ENCODE measurements at regions not wholly inside any gene's neighbourhood (a gene's known extent, or its start where the extent isn't known, plus 50 kb on each side); places are given as distances from the start of the nearest gene placed in this dataset.

DNA sequence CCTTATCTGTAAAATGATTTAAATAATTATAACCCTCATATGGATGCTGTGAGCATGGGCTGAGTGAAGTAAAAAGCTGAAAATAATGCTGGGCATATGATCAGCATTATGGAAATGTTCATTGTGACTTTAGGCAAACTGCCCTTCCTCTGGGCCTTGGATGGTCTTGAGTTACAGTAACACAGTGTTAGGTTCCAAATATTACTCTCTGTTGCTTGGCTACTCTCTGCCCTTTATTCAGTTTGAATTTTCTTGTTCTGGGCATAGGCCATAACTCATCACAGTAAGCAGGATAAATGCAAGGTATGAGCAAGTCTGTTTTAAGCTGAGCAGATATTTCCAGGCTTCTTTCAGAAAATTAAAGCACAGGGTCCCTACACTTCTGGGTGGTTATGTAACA is 868.0 kb downstream of the KCNMA1 start (continued):
- TF ChIP-seq, protein P1, sequence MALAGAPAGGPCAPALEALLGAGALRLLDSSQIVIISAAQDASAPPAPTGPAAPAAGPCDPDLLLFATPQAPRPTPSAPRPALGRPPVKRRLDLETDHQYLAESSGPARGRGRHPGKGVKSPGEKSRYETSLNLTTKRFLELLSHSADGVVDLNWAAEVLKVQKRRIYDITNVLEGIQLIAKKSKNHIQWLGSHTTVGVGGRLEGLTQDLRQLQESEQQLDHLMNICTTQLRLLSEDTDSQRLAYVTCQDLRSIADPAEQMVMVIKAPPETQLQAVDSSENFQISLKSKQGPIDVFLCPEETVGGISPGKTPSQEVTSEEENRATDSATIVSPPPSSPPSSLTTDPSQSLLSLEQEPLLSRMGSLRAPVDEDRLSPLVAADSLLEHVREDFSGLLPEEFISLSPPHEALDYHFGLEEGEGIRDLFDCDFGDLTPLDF (CRISPR knock-in tag; IDR thresholded peaks at IDR 0.05), result no peak
- TF ChIP-seq SP1 (CRISPR knock-in tag; conservative IDR thresholded peaks at IDR 0.05) (no peak), ZNF219 (CRISPR knock-in tag; IDR thresholded peaks at IDR 0.05; ENCODE audit: borderline replicate concordance) (no peak), SOX15 (CRISPR knock-in tag; IDR thresholded peaks at IDR 0.05) (no peak), ZNF423 (CRISPR knock-in tag; IDR thresholded peaks at IDR 0.05) (no peak), NFE2L1 (CRISPR knock-in tag; IDR thresholded peaks at IDR 0.05) (no peak), RELA (CRISPR knock-in tag; IDR thresholded peaks at IDR 0.05; ENCODE audit: borderline replicate concordance) (no peak), TP53 (CRISPR knock-in tag; IDR thresholded peaks at IDR 0.05) (no peak)
- TF ChIP-seq, protein P2, sequence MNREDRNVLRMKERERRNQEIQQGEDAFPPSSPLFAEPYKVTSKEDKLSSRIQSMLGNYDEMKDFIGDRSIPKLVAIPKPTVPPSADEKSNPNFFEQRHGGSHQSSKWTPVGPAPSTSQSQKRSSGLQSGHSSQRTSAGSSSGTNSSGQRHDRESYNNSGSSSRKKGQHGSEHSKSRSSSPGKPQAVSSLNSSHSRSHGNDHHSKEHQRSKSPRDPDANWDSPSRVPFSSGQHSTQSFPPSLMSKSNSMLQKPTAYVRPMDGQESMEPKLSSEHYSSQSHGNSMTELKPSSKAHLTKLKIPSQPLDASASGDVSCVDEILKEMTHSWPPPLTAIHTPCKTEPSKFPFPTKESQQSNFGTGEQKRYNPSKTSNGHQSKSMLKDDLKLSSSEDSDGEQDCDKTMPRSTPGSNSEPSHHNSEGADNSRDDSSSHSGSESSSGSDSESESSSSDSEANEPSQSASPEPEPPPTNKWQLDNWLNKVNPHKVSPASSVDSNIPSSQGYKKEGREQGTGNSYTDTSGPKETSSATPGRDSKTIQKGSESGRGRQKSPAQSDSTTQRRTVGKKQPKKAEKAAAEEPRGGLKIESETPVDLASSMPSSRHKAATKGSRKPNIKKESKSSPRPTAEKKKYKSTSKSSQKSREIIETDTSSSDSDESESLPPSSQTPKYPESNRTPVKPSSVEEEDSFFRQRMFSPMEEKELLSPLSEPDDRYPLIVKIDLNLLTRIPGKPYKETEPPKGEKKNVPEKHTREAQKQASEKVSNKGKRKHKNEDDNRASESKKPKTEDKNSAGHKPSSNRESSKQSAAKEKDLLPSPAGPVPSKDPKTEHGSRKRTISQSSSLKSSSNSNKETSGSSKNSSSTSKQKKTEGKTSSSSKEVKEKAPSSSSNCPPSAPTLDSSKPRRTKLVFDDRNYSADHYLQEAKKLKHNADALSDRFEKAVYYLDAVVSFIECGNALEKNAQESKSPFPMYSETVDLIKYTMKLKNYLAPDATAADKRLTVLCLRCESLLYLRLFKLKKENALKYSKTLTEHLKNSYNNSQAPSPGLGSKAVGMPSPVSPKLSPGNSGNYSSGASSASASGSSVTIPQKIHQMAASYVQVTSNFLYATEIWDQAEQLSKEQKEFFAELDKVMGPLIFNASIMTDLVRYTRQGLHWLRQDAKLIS (CRISPR knock-in tag; IDR thresholded peaks at IDR 0.05; ENCODE audit: borderline replicate concordance), result no peak

DNA sequence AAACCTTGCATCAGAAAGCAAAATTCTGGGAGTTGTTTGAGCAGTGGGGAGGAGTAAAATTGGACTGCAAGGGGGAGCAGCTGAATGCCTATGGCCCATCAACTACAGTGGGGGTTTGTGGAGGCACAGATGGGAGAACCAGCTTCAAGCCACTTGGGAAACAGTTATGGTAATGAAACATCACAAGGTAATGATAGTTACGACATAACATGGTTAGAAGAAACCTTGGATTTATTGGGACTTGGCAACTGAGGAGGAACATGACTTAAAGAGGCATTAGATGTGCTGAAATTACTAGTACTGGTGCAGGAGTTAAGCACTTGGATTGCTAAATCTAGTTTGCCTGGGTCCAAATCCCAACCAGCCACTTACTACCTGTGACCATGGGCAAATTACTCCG is 868.4 kb downstream of the KCNMA1 start:
- no peak for DNase-seq (ENCODE audit: low spot score)
- ChIA-PET CTCF (no interaction called here), POLR2A (no interaction called here)
- H3K36me3 Mint-ChIP-seq, result peaks cover 7% of the 10 kb centered on the region
- H3K27me3 Mint-ChIP-seq (ENCODE audit: low read depth), result no peaks in the 10 kb centered on the region
- peaks cover 7% of the 10 kb centered on the region for H3K9me3 Mint-ChIP-seq
- H3K4me3 Mint-ChIP-seq, result no peak overlapping the region
- ATAC-seq, result no peak
- no peak overlapping the region for H3K27ac Mint-ChIP-seq
- no peaks in the 10 kb centered on the region for H3K4me1 Mint-ChIP-seq
- TF ChIP-seq, protein P3, sequence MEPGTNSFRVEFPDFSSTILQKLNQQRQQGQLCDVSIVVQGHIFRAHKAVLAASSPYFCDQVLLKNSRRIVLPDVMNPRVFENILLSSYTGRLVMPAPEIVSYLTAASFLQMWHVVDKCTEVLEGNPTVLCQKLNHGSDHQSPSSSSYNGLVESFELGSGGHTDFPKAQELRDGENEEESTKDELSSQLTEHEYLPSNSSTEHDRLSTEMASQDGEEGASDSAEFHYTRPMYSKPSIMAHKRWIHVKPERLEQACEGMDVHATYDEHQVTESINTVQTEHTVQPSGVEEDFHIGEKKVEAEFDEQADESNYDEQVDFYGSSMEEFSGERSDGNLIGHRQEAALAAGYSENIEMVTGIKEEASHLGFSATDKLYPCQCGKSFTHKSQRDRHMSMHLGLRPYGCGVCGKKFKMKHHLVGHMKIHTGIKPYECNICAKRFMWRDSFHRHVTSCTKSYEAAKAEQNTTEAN (CRISPR knock-in tag; IDR thresholded peaks at IDR 0.05), result no peak
- TF ChIP-seq, protein P4, sequence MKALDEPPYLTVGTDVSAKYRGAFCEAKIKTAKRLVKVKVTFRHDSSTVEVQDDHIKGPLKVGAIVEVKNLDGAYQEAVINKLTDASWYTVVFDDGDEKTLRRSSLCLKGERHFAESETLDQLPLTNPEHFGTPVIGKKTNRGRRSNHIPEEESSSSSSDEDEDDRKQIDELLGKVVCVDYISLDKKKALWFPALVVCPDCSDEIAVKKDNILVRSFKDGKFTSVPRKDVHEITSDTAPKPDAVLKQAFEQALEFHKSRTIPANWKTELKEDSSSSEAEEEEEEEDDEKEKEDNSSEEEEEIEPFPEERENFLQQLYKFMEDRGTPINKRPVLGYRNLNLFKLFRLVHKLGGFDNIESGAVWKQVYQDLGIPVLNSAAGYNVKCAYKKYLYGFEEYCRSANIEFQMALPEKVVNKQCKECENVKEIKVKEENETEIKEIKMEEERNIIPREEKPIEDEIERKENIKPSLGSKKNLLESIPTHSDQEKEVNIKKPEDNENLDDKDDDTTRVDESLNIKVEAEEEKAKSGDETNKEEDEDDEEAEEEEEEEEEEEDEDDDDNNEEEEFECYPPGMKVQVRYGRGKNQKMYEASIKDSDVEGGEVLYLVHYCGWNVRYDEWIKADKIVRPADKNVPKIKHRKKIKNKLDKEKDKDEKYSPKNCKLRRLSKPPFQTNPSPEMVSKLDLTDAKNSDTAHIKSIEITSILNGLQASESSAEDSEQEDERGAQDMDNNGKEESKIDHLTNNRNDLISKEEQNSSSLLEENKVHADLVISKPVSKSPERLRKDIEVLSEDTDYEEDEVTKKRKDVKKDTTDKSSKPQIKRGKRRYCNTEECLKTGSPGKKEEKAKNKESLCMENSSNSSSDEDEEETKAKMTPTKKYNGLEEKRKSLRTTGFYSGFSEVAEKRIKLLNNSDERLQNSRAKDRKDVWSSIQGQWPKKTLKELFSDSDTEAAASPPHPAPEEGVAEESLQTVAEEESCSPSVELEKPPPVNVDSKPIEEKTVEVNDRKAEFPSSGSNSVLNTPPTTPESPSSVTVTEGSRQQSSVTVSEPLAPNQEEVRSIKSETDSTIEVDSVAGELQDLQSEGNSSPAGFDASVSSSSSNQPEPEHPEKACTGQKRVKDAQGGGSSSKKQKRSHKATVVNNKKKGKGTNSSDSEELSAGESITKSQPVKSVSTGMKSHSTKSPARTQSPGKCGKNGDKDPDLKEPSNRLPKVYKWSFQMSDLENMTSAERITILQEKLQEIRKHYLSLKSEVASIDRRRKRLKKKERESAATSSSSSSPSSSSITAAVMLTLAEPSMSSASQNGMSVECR (CRISPR knock-in tag; IDR thresholded peaks at IDR 0.05; ENCODE audit: borderline replicate concordance), result no peak
- no peak for TF ChIP-seq GABPB1 (CRISPR knock-in tag; IDR thresholded peaks at IDR 0.05)
- TF ChIP-seq, protein P5, sequence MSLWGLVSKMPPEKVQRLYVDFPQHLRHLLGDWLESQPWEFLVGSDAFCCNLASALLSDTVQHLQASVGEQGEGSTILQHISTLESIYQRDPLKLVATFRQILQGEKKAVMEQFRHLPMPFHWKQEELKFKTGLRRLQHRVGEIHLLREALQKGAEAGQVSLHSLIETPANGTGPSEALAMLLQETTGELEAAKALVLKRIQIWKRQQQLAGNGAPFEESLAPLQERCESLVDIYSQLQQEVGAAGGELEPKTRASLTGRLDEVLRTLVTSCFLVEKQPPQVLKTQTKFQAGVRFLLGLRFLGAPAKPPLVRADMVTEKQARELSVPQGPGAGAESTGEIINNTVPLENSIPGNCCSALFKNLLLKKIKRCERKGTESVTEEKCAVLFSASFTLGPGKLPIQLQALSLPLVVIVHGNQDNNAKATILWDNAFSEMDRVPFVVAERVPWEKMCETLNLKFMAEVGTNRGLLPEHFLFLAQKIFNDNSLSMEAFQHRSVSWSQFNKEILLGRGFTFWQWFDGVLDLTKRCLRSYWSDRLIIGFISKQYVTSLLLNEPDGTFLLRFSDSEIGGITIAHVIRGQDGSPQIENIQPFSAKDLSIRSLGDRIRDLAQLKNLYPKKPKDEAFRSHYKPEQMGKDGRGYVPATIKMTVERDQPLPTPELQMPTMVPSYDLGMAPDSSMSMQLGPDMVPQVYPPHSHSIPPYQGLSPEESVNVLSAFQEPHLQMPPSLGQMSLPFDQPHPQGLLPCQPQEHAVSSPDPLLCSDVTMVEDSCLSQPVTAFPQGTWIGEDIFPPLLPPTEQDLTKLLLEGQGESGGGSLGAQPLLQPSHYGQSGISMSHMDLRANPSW (CRISPR knock-in tag; conservative IDR thresholded peaks at IDR 0.05; ENCODE audit: low read depth), result no peak
- no peak for TF ChIP-seq SMAD4 (CRISPR knock-in tag; IDR thresholded peaks at IDR 0.05)
- TF ChIP-seq, protein P6, sequence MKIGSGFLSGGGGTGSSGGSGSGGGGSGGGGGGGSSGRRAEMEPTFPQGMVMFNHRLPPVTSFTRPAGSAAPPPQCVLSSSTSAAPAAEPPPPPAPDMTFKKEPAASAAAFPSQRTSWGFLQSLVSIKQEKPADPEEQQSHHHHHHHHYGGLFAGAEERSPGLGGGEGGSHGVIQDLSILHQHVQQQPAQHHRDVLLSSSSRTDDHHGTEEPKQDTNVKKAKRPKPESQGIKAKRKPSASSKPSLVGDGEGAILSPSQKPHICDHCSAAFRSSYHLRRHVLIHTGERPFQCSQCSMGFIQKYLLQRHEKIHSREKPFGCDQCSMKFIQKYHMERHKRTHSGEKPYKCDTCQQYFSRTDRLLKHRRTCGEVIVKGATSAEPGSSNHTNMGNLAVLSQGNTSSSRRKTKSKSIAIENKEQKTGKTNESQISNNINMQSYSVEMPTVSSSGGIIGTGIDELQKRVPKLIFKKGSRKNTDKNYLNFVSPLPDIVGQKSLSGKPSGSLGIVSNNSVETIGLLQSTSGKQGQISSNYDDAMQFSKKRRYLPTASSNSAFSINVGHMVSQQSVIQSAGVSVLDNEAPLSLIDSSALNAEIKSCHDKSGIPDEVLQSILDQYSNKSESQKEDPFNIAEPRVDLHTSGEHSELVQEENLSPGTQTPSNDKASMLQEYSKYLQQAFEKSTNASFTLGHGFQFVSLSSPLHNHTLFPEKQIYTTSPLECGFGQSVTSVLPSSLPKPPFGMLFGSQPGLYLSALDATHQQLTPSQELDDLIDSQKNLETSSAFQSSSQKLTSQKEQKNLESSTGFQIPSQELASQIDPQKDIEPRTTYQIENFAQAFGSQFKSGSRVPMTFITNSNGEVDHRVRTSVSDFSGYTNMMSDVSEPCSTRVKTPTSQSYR (CRISPR knock-in tag; IDR thresholded peaks at IDR 0.05), result no peak
- TF ChIP-seq, protein P7, sequence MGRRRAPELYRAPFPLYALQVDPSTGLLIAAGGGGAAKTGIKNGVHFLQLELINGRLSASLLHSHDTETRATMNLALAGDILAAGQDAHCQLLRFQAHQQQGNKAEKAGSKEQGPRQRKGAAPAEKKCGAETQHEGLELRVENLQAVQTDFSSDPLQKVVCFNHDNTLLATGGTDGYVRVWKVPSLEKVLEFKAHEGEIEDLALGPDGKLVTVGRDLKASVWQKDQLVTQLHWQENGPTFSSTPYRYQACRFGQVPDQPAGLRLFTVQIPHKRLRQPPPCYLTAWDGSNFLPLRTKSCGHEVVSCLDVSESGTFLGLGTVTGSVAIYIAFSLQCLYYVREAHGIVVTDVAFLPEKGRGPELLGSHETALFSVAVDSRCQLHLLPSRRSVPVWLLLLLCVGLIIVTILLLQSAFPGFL (CRISPR knock-in tag; IDR thresholded peaks at IDR 0.05; ENCODE audit: borderline replicate concordance), result no peak
- TF ChIP-seq, protein P8, sequence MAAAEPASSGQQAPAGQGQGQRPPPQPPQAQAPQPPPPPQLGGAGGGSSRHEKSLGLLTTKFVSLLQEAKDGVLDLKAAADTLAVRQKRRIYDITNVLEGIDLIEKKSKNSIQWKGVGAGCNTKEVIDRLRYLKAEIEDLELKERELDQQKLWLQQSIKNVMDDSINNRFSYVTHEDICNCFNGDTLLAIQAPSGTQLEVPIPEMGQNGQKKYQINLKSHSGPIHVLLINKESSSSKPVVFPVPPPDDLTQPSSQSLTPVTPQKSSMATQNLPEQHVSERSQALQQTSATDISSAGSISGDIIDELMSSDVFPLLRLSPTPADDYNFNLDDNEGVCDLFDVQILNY (CRISPR knock-in tag; IDR thresholded peaks at IDR 0.05), result no peak
- TF ChIP-seq MXD4 (CRISPR knock-in tag; IDR thresholded peaks at IDR 0.05; ENCODE audit: borderline replicate concordance), result no peak

Data from WTC11 (cell line).